Mesothelial cell of epicardium (in vitro differentiated cells): ENCODE measurements at regions not wholly inside any gene's neighbourhood (a gene's known extent, or its start where the extent isn't known, plus 50 kb on each side); places are given as distances from the start of the nearest gene placed in this dataset.

Experiments
- DNase-seq, 2 experiments: peaks; one replicate each; pipeline ENCODE4 v3.0.0; 2021; ENCODE audit warnings: low spot score in 2 of 2; ENCODE audit not compliant: unreplicated experiment in 2 of 2
- H3K27ac Mint-ChIP-seq: 2 replicates; pipeline ENCODE4 v1.8.0; 2021; ENCODE audit warnings: mixed read lengths
- H3K27me3 Mint-ChIP-seq: 2 replicates; pipeline ENCODE4 v1.8.0; 2021; ENCODE audit warnings: low read depth, mixed read lengths
- H3K36me3 Mint-ChIP-seq: 2 replicates; pipeline ENCODE4 v1.8.0; 2021; ENCODE audit warnings: mixed read lengths
- H3K4me1 Mint-ChIP-seq: 2 replicates; pipeline ENCODE4 v1.8.0; 2021; ENCODE audit warnings: mixed read lengths
- H3K4me3 Mint-ChIP-seq: 2 replicates; pipeline ENCODE4 v1.8.0; 2021; ENCODE audit warnings: mild to moderate bottlenecking, moderate library complexity, mixed read lengths
- H3K9me3 Mint-ChIP-seq: 2 replicates; pipeline ENCODE4 v1.8.0; 2021; ENCODE audit warnings: mixed read lengths
- TF ChIP-seq, protein P1 (sequence below): fragments of 200-600 bp; sonication (generic); IDR thresholded peaks from one replicate; pipeline ENCODE4 v1.5.0; 2021; ENCODE audit warnings: antibody characterized with exemption; ENCODE audit not compliant: unreplicated experiment

DNA sequence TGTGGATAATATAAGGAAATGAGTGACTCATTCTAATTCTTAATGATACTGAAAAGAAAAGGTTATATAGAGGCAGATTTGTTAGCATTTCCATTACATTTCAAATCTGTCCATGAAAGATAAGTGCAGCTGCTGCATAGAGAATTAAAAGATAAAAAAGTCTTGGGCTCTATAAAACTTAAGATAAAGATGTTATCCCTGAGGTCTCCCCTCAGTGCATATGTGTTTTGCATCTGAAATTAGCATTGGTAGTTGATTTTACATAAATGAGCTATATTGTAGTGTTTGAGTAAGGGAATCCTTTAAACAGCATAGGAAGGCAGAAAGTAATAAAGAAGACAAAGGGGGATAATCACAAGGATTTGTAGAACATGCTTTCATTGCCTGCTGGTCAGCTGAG lies 206.2 kb downstream of the FSCB start:
- no peak for DNase-seq
- peaks cover 2% of the 10 kb centered on the region for H3K4me1 Mint-ChIP-seq
- peaks cover 25% of the 10 kb centered on the region for H3K9me3 Mint-ChIP-seq
- H3K4me3 Mint-ChIP-seq: no peak overlapping the region
- TF ChIP-seq, protein P1, sequence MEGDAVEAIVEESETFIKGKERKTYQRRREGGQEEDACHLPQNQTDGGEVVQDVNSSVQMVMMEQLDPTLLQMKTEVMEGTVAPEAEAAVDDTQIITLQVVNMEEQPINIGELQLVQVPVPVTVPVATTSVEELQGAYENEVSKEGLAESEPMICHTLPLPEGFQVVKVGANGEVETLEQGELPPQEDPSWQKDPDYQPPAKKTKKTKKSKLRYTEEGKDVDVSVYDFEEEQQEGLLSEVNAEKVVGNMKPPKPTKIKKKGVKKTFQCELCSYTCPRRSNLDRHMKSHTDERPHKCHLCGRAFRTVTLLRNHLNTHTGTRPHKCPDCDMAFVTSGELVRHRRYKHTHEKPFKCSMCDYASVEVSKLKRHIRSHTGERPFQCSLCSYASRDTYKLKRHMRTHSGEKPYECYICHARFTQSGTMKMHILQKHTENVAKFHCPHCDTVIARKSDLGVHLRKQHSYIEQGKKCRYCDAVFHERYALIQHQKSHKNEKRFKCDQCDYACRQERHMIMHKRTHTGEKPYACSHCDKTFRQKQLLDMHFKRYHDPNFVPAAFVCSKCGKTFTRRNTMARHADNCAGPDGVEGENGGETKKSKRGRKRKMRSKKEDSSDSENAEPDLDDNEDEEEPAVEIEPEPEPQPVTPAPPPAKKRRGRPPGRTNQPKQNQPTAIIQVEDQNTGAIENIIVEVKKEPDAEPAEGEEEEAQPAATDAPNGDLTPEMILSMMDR: no peak
- H3K27ac Mint-ChIP-seq: no peak overlapping the region
- no peaks in the 10 kb centered on the region for H3K27me3 Mint-ChIP-seq
- H3K36me3 Mint-ChIP-seq: peaks cover 4% of the 10 kb centered on the region

DNA sequence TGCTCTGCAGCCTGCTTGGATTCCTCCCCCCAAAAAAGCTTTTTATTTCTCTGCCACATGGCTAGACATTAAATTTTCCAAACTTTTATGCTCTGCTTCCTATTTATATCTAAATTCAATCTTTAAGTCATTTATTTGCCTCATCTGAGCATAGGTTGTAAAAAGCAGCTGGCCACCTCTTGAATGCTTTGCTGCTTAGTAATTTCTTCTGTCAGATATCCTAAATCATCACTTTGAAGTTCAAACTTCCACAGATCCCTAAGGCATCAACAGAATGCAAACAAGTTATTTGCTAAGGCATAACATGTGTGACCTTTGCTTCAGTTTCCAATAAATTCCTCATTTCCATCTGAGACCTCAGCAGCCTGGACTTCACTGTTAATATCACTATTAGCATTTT lies 209.6 kb downstream of the FSCB start:
- no peak overlapping the region for H3K27ac Mint-ChIP-seq
- H3K36me3 Mint-ChIP-seq: peaks cover 4% of the 10 kb centered on the region
- TF ChIP-seq, protein P1: no peak
- DNase-seq: no peak
- H3K4me3 Mint-ChIP-seq: no peak overlapping the region
- H3K4me1 Mint-ChIP-seq: peaks cover 2% of the 10 kb centered on the region
- H3K27me3 Mint-ChIP-seq: no peaks in the 10 kb centered on the region
- H3K9me3 Mint-ChIP-seq: peaks cover 26% of the 10 kb centered on the region

DNA sequence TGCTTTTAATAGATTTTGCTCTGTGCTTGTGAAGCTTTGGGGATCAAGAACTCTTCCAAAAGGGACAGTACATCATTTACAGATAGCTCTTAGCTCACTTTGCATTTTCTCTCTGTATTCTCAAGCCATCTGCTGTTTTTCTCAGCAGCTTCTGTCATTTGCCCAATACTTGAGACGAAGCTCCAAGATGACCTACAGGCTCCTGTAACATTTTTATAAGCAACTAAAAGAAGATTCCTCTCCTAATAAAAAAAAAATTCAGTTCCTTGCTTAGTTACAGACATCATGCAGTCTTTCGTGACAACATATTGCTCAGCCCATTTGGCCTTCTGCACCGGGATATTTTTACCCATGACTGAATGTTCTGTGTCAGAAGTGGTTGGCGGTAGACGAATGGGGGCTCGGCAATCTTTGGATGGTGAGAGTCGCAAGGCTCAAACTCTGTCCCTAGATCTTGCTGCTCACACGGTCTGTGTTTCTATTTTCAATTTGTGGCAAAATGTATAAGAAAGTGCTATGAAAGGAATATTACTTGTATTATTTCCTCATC lies 215.6 kb downstream of the FSCB start:
- H3K4me1 Mint-ChIP-seq: peaks cover 7% of the 10 kb centered on the region
- no peak overlapping the region for H3K27ac Mint-ChIP-seq
- H3K9me3 Mint-ChIP-seq: peaks cover 6% of the 10 kb centered on the region
- no peak overlapping the region for H3K4me3 Mint-ChIP-seq
- no peaks in the 10 kb centered on the region for H3K27me3 Mint-ChIP-seq
- TF ChIP-seq, protein P1: no peak
- DNase-seq: no peak
- H3K36me3 Mint-ChIP-seq: no peaks in the 10 kb centered on the region

DNA sequence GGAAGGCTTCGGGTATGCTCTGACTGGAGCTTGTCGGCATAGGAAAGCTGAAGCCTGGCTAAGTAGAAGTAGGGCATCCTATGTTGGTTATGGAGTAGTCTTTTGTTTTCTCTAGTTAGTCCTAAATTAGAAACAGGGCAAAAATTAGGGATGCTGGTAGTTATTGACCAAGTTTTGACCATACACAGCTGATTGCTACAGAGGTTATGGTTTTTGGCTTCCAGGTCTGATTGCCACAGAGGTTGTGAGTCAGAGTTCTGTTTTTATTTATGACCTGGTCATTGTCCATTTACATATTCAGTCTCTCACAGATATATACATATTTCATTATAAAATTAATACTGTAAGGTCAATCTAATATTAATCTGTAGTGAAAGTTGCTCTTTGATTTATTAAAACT lies 219.2 kb downstream of the FSCB start:
- no peaks in the 10 kb centered on the region for H3K9me3 Mint-ChIP-seq
- H3K36me3 Mint-ChIP-seq: no peaks in the 10 kb centered on the region
- H3K27me3 Mint-ChIP-seq: no peaks in the 10 kb centered on the region
- peaks cover 7% of the 10 kb centered on the region for H3K4me1 Mint-ChIP-seq
- no peak overlapping the region for H3K27ac Mint-ChIP-seq
- no peak for DNase-seq
- TF ChIP-seq, protein P1: no peak
- no peak overlapping the region for H3K4me3 Mint-ChIP-seq

DNA sequence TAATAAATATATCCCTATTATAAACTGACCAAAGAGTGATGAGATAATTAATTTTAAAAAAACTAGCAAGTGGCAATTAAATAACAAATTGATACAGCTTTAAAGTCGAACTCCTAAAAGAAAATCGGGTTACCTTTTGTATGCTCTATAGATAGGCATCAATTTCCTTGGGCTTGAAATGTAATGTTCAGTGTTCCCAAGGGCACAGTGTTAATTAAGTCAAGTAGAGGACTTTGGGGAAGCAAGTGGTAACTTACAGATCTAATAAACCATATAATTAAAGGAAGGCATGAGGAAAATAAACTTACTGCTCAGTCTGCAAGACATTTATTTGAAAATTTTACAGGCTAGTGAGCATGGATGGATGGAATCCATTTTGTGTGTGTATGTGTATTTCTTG lies 220.9 kb downstream of the FSCB start:
- TF ChIP-seq, protein P1: no peak
- no peak for DNase-seq
- no peaks in the 10 kb centered on the region for H3K36me3 Mint-ChIP-seq
- H3K9me3 Mint-ChIP-seq: no peaks in the 10 kb centered on the region
- H3K27ac Mint-ChIP-seq: no peak overlapping the region
- H3K27me3 Mint-ChIP-seq: no peaks in the 10 kb centered on the region
- H3K4me3 Mint-ChIP-seq: no peak overlapping the region
- peaks cover 7% of the 10 kb centered on the region for H3K4me1 Mint-ChIP-seq

DNA sequence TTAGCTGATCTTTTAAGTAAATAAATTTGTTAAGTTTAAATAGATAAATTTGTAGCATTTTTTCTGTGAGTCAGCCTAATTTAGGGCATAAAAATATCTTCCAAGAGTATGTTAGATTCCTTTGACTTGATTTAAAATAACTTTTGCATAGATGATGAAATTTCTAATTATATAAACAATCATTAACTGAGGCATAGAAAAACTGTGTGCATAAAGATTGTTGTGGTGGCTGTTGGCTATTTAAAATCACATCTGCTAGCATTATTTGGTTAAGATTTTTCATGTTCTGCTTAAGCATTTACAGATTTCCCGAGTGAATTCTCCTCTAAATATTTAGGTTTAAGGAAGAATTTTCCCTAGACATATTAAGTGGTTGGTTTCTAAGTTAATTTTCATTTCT lies 223.2 kb downstream of the FSCB start:
- Mint-ChIP-seq H3K4me1 (no peaks in the 10 kb centered on the region), H3K4me3 (no peak overlapping the region), H3K27me3 (no peaks in the 10 kb centered on the region), H3K36me3 (no peaks in the 10 kb centered on the region), H3K27ac (no peak overlapping the region), H3K9me3 (no peaks in the 10 kb centered on the region)
- TF ChIP-seq, protein P1: no peak
- DNase-seq: no peak
